ENCODE measurements at regions not wholly inside any gene's neighbourhood (a gene's known extent, or its start where the extent isn't known, plus 50 kb on each side); places are given as distances from the start of the nearest gene placed in this dataset.
A peak's percentile ranks its signal among the peaks of the same experiment; 100 is the strongest.

GRCh38 chr6:138692978-138693909 is 80.3 kb upstream of the CCDC28A start (continued):
- TF ChIP-seq ZNF687 (CRISPR knock-in tag; IDR thresholded peaks at IDR 0.05) (peak; percentile 46), ZSCAN25 (CRISPR knock-in tag; IDR thresholded peaks at IDR 0.05) (peak; percentile 92), SAP130 (CRISPR knock-in tag; IDR thresholded peaks at IDR 0.05; ENCODE audit: low read depth) (peak; percentile 62), ZNF768 (CRISPR knock-in tag; IDR thresholded peaks at IDR 0.05) (peak; percentile 35; the same call in 1 of the 2 replicates), SMARCE1 (IDR thresholded peaks at IDR 0.05; ENCODE audit: borderline replicate concordance) (peak; percentile 13; the same call in 1 of the 2 replicates), ZNF605 (CRISPR knock-in tag; IDR thresholded peaks at IDR 0.05) (0 out of 2 replicates have a peak, but pooled peaks have one; percentile 33)

- 46% methylated on average over 4 of the region's 4 CpGs for WGBS (ENCODE audit: low lambda C conversion rate)
- Histone ChIP-seq H3K36me3 (replicated peaks in 1 of 2; ENCODE audit: control insufficient read depth in 1 of 2, insufficient read depth in 2 of 2, low read length in 2 of 2) (no peaks in the 10 kb centered on the region), H3K9ac (ENCODE audit: insufficient read depth, low read depth, low read length) (no peak overlapping the region), H3K27ac (ENCODE audit: extremely low read length, insufficient read depth, low read length) (no peak overlapping the region), H3K9me3 (ENCODE audit: low read length) (no peaks in the 10 kb centered on the region), H3K4me2 (ENCODE audit: low read depth, low read length) (no peak overlapping the region), H3K79me2 (ENCODE audit: insufficient read depth, low read length) (no peaks in the 10 kb centered on the region), H3K4me3 (replicated peaks in 1 of 3; ENCODE audit: insufficient read depth in 1 of 3, low read depth in 2 of 3, low read length in 3 of 3) (no peak overlapping the region), H3K27me3 (ENCODE audit: control insufficient read depth in 1 of 2, insufficient read depth in 2 of 2, low read length in 2 of 2) (peaks cover 0 to 35% of the 10 kb centered on the region in 2 experiments; a peak in 2 of 5 replicates), H2AFZ (ENCODE audit: low read length) (no peak overlapping the region), H4K20me1 (ENCODE audit: insufficient read depth, low read length) (no peaks in the 10 kb centered on the region), H3K4me1 (ENCODE audit: insufficient read depth, low read length) (peaks cover 20% of the 10 kb centered on the region)
- no peak for DNase-seq (ENCODE audit: low spot score)
- ChIA-PET CTCF (ENCODE audit: low intra/inter-chr PET ratio, low total read pairs) (no interaction called here), POLR2A (no interaction called here)
- no peak for ATAC-seq
- in situ Hi-C loops (cut with HindIII; ENCODE audit: extremely low pct_ligation_motif_present, low pct_unique_long_range_greater_than_20kb) = loop anchor here (25.0 kb wide), 1 partner anchor 667 kb away; the partner anchor contains the start of gene CITED2
- no TSS peak for BruUV-seq (replicated peaks)
- intact Hi-C loops (cut with micrococcal nuclease; ENCODE audit: unreplicated experiment) = no loop called here
- no peak for FAIRE-seq
- TF ChIP-seq ZHX2 (IDR thresholded peaks at IDR 0.05; ENCODE audit: low read depth) (no peak), ZHX2 (CRISPR knock-in tag; IDR thresholded peaks at IDR 0.05; ENCODE audit: borderline replicate concordance) (no peak), RFX5 (IDR thresholded peaks at IDR 0.05; ENCODE audit: low read depth, low read length) (no peak), NCOA1 (CRISPR knock-in tag; IDR thresholded peaks at IDR 0.05) (no peak), ZNF776 (CRISPR knock-in tag; IDR thresholded peaks at IDR 0.05) (no peak)
These were observed 78.4 kb upstream of the CCDC28A start for GRCh38 chr6:138695193-138695592.
